ENCODE measurements at regions not wholly inside any gene's neighbourhood (a gene's known extent, or its start where the extent isn't known, plus 50 kb on each side); places are given as distances from the start of the nearest gene placed in this dataset.

- POLR2A ChIA-PET: no interaction called here
- Histone ChIP-seq H3K4me3 (ENCODE audit: low read depth, low read length, poor library complexity, severe bottlenecking) (no peak overlapping the region), H3K9me2 (ENCODE audit: insufficient read depth, low read length) (no peaks in the 10 kb centered on the region), H3K79me2 (ENCODE audit: insufficient read depth, low read depth, low read length) (no peaks in the 10 kb centered on the region), H3K4me1 (ENCODE audit: insufficient read depth, low read length, poor library complexity, severe bottlenecking) (no peaks in the 10 kb centered on the region), H4K20me1 (ENCODE audit: insufficient read depth, low read length) (no peaks in the 10 kb centered on the region), H3K36me3 (ENCODE audit: insufficient read depth, low read length) (no peaks in the 10 kb centered on the region), H3K4me2 (ENCODE audit: low read length) (no peak overlapping the region), H3K9me3 (ENCODE audit: low read length) (no peaks in the 10 kb centered on the region), H3K27ac (ENCODE audit: low read depth, low read length, poor library complexity, severe bottlenecking) (no peak overlapping the region), H2AFZ (ENCODE audit: low read length) (no peak overlapping the region)
- no peak for DNase-seq (ENCODE audit: low spot score)
- intact Hi-C loops (cut with micrococcal nuclease; ENCODE audit: unreplicated experiment): no loop called here
- no TSS peak for BruUV-seq (replicated peaks)
- no peak for TF ChIP-seq CTCF (conservative IDR thresholded peaks at IDR 0.05; ENCODE audit: low read length)
- TF ChIP-seq EZH2phosphoT487 (IDR thresholded peaks at IDR 0.05; ENCODE audit: borderline replicate concordance, low read depth, low read length): no peak
- CTCF ChIA-PET (ENCODE audit: unreplicated experiment): no interaction called here
Measured at GRCh38 chr2:133651861-133652260, 83.6 kb upstream of the NCKAP5 start.

- H3K9me3 ChIP-seq (ENCODE audit: low read length): no peaks in the 10 kb centered on the region
- no peaks in the 10 kb centered on the region for H3K79me2 ChIP-seq (ENCODE audit: insufficient read depth, low read depth, low read length)
- H3K4me2 ChIP-seq (ENCODE audit: low read length): no peak overlapping the region
- H3K36me3 ChIP-seq (ENCODE audit: insufficient read depth, low read length): no peaks in the 10 kb centered on the region
- TF ChIP-seq EZH2phosphoT487 (IDR thresholded peaks at IDR 0.05; ENCODE audit: borderline replicate concordance, low read depth, low read length) (no peak), CTCF (conservative IDR thresholded peaks at IDR 0.05; ENCODE audit: low read length) (no peak)
- H2AFZ ChIP-seq (ENCODE audit: low read length): no peak overlapping the region
- H3K27ac ChIP-seq (ENCODE audit: low read depth, low read length, poor library complexity, severe bottlenecking): no peak overlapping the region
- H4K20me1 ChIP-seq (ENCODE audit: insufficient read depth, low read length): no peaks in the 10 kb centered on the region
- no peaks in the 10 kb centered on the region for H3K4me1 ChIP-seq (ENCODE audit: insufficient read depth, low read length, poor library complexity, severe bottlenecking)
- CTCF ChIA-PET (ENCODE audit: unreplicated experiment): no interaction called here
- intact Hi-C loops (cut with micrococcal nuclease; ENCODE audit: unreplicated experiment): no loop called here
- no peak for DNase-seq (ENCODE audit: low spot score)
- BruUV-seq (replicated peaks): no TSS peak
- H3K4me3 ChIP-seq (ENCODE audit: low read depth, low read length, poor library complexity, severe bottlenecking): no peak overlapping the region
- POLR2A ChIA-PET: no interaction called here
- H3K9me2 ChIP-seq (ENCODE audit: insufficient read depth, low read length): no peaks in the 10 kb centered on the region
Measured at GRCh38 chr2:133652398-133652797, 84.1 kb upstream of the NCKAP5 start.

- ChIA-PET POLR2A (no interaction called here), CTCF (ENCODE audit: unreplicated experiment) (no interaction called here)
- intact Hi-C loops (cut with micrococcal nuclease; ENCODE audit: unreplicated experiment): no loop called here
- H2AFZ ChIP-seq (ENCODE audit: low read length): no peak overlapping the region
- H3K4me2 ChIP-seq (ENCODE audit: low read length): no peak overlapping the region
- no TSS peak for BruUV-seq (replicated peaks)
- H3K36me3 ChIP-seq (ENCODE audit: insufficient read depth, low read length): no peaks in the 10 kb centered on the region
- H4K20me1 ChIP-seq (ENCODE audit: insufficient read depth, low read length): no peaks in the 10 kb centered on the region
- H3K79me2 ChIP-seq (ENCODE audit: insufficient read depth, low read depth, low read length): no peaks in the 10 kb centered on the region
- no peaks in the 10 kb centered on the region for H3K4me1 ChIP-seq (ENCODE audit: insufficient read depth, low read length, poor library complexity, severe bottlenecking)
- no peak overlapping the region for H3K4me3 ChIP-seq (ENCODE audit: low read depth, low read length, poor library complexity, severe bottlenecking)
- no peak for DNase-seq (ENCODE audit: low spot score)
- no peaks in the 10 kb centered on the region for H3K9me3 ChIP-seq (ENCODE audit: low read length)
- H3K9me2 ChIP-seq (ENCODE audit: insufficient read depth, low read length): no peaks in the 10 kb centered on the region
- H3K27ac ChIP-seq (ENCODE audit: low read depth, low read length, poor library complexity, severe bottlenecking): no peak overlapping the region
- TF ChIP-seq CTCF (conservative IDR thresholded peaks at IDR 0.05; ENCODE audit: low read length): no peak
- TF ChIP-seq EZH2phosphoT487 (IDR thresholded peaks at IDR 0.05; ENCODE audit: borderline replicate concordance, low read depth, low read length): no peak
Measured at GRCh38 chr2:133653056-133653455, 84.8 kb upstream of the NCKAP5 start.
